Cardiac muscle cell (in vitro differentiated cells and primary cell): ENCODE measurements at regions not wholly inside any gene's neighbourhood (a gene's known extent, or its start where the extent isn't known, plus 50 kb on each side); places are given as distances from the start of the nearest gene placed in this dataset.

Experiments used
- DNase-seq, 2 donors: peaks; one replicate each; pipeline versions ENCODE4 v3.0.0 to v3.0.0-alpha.2; 2010 to 2017; ENCODE audit warnings: low read depth in 1 of 2, low spot score in 1 of 2
- H3K27ac ChIP-seq: fragments of 200-600 bp; sonication (generic); 2 replicates; pipeline ENCODE4 v1.5.1; 2016
- H3K27me3 ChIP-seq: fragments of 200-600 bp; sonication (generic); 2 replicates; pipeline ENCODE4 v1.6.0; 2016; ENCODE audit warnings: control low read depth
- H3K36me3 ChIP-seq: fragments of 200-600 bp; sonication (generic); 2 replicates; pipeline ENCODE4 v1.5.1; 2016; ENCODE audit warnings: control low read depth
- H3K4me1 ChIP-seq: fragments of 200-600 bp; sonication (generic); 2 replicates; pipeline ENCODE4 v1.8.1; 2017; ENCODE audit warnings: low read depth, mild to moderate bottlenecking, mixed run types
- H3K4me3 ChIP-seq: fragments of 200-600 bp; sonication (generic); 2 replicates; pipeline ENCODE4 v1.5.1; 2016; ENCODE audit warnings: mild to moderate bottlenecking
- H3K9me3 ChIP-seq: fragments of 200-600 bp; sonication (generic); 2 replicates; pipeline ENCODE4 v1.5.1; 2017; ENCODE audit warnings: low read depth, mild to moderate bottlenecking, control low read depth
- TF ChIP-seq, protein P1 (sequence below): IDR thresholded peaks from 2 replicates; pipeline ENCODE4 v1.5.1; 2012; ENCODE audit warnings: low read depth, mild to moderate bottlenecking, low read length

DNA sequence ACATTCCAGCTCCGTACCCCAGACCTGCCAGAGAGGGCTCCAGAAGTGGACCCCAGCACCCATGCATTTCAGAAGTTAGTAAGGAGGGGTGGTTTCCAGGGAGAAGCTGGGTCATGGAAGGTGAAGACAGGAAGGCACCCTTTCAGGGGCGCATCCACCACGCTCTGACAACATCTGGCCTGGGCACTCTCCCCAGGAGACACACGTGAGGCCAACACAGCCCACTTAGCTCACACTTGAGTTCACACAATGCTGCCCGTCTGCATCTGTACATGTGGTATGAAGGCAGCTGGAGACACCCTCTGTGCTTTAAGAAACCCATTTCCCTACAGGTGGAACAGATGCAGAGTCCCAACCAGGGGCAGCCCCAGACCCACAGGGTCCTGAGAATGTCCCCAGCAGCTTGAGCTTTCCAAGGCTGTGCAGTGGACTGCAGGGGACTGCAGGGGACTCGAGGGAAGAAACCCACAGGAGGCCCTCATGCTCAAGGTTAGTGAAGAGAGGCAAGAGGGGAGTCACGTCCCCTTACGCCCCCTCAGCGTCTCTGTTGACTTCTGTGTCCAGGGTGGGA lies 326.8 kb upstream of the IRX1 start:
- Histone ChIP-seq H3K36me3 (no peaks in the 10 kb centered on the region), H3K27ac (no peak overlapping the region), H3K4me3 (no peak overlapping the region), H3K27me3 (no peaks in the 10 kb centered on the region), H3K4me1 (no peaks in the 10 kb centered on the region), H3K9me3 (no peaks in the 10 kb centered on the region)
- TF ChIP-seq, protein P1, sequence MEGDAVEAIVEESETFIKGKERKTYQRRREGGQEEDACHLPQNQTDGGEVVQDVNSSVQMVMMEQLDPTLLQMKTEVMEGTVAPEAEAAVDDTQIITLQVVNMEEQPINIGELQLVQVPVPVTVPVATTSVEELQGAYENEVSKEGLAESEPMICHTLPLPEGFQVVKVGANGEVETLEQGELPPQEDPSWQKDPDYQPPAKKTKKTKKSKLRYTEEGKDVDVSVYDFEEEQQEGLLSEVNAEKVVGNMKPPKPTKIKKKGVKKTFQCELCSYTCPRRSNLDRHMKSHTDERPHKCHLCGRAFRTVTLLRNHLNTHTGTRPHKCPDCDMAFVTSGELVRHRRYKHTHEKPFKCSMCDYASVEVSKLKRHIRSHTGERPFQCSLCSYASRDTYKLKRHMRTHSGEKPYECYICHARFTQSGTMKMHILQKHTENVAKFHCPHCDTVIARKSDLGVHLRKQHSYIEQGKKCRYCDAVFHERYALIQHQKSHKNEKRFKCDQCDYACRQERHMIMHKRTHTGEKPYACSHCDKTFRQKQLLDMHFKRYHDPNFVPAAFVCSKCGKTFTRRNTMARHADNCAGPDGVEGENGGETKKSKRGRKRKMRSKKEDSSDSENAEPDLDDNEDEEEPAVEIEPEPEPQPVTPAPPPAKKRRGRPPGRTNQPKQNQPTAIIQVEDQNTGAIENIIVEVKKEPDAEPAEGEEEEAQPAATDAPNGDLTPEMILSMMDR = no peak
- no peak for DNase-seq

DNA sequence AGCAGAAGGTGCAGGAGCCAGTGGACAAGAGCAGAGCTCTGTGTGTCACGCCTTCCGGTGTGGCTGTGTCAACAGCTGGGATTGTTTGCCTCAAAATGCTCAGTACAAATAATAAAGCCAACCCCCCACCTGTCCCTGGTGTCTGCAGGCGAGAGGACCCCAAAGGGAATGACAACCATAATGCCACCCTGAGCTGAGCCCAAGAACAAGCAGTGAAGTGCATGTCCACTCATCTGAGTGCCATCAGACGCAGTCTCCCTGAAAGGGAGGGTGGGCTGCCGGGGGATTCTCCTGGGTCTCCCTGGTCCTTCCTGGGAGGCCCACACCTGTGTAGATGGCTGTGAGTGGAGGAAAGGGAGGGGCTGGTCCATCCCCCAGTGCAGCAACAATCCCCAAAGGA lies 328.8 kb upstream of the IRX1 start:
- no peaks in the 10 kb centered on the region for H3K36me3 ChIP-seq
- no peaks in the 10 kb centered on the region for H3K27me3 ChIP-seq
- H3K4me1 ChIP-seq = no peaks in the 10 kb centered on the region
- DNase-seq = no peak
- no peak overlapping the region for H3K27ac ChIP-seq
- TF ChIP-seq, protein P1 = no peak
- no peak overlapping the region for H3K4me3 ChIP-seq
- H3K9me3 ChIP-seq = no peaks in the 10 kb centered on the region

DNA sequence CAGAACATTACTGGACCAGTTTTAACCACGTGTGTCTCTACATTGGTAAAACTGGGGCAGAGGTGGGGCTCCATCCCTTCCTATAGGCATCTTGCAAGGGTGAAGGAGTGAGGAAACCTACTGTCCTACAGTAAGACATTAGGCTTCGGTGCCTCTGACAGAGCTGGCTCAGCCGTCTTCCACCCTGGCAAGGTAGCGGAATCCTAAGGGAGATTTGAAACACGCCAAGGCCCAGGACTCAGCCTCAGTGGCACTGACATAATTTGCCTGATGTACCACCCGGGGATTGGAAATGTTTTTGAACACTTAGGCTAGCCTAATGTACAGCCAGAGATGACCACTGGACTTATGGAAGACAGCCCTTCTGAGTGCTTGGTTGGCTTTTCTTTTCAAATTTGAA lies 329.7 kb upstream of the IRX1 start:
- TF ChIP-seq, protein P1 = no peak
- H3K27me3 ChIP-seq = no peaks in the 10 kb centered on the region
- no peaks in the 10 kb centered on the region for H3K4me1 ChIP-seq
- H3K36me3 ChIP-seq = no peaks in the 10 kb centered on the region
- H3K4me3 ChIP-seq = no peak overlapping the region
- no peak overlapping the region for H3K27ac ChIP-seq
- H3K9me3 ChIP-seq = no peaks in the 10 kb centered on the region
- DNase-seq = no peak

DNA sequence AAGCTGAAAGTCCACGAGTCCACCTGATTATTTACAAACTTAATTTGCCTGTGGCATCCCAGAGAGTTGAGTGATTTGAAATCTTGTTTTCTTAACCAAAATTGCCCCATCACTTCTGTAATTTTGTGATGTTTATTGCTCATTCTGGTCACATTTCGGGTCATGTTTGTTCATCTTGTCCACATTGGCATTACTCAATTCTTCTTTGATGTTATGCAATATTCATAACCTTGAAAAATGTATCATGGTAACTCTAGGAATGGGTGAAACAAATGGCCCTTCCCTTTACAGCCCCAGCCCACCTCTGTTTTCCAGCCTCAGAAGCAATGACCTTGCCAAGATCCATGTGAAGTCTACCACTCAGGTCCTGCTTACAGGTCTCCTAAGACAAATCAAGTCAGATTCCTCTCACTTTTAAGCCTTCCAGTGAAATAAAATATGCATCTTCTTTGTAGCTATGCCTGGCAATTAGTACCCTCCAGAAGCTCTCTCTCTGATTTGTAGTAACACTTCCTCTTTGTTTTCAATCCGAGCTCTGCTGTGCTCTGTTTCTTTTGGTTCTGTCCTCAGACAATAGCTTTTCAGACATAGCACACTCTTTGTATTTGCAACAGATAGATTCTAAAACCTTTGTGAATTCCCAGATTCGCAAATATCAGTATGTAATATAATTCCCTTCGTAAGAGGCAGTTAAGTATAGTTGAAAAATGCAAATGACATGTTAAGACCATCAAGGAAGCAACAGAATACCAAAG lies 330.3 kb upstream of the IRX1 start:
- no peaks in the 10 kb centered on the region for H3K27me3 ChIP-seq
- no peaks in the 10 kb centered on the region for H3K4me1 ChIP-seq
- no peaks in the 10 kb centered on the region for H3K36me3 ChIP-seq
- no peak overlapping the region for H3K27ac ChIP-seq
- H3K9me3 ChIP-seq = no peaks in the 10 kb centered on the region
- no peak for DNase-seq
- H3K4me3 ChIP-seq = no peak overlapping the region
- TF ChIP-seq, protein P1 = no peak

DNA sequence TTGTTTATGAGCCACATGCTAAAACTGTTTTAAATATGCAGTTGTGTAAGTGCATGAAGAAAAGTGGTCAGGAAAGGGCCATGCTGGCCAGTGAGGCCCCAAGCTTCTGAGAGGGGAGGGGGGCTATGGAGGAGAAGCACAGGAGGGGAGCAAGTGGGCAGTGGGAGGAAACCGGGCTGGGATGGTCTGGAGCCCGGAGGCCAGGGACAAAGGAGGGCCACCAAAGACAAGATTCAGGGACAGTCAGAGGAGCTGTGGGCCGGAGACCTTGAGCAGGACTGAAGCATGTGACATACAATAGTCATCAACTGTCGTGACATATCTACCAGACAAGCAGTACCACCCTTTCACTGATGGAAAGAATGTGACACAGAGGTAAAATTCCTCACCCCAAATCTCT lies 333.2 kb upstream of the IRX1 start:
- no peak overlapping the region for H3K27ac ChIP-seq

More for the DNA sequence above, 333.2 kb upstream of the IRX1 start:
- H3K27me3 ChIP-seq = no peaks in the 10 kb centered on the region
- TF ChIP-seq, protein P1 = no peak
- H3K4me1 ChIP-seq = no peaks in the 10 kb centered on the region
- H3K9me3 ChIP-seq = no peaks in the 10 kb centered on the region
- no peak for DNase-seq
- no peaks in the 10 kb centered on the region for H3K36me3 ChIP-seq
- H3K4me3 ChIP-seq = no peak overlapping the region
